OCI-LY3 (cell line): ENCODE measurements at regions not wholly inside any gene's neighbourhood (a gene's known extent, or its start where the extent isn't known, plus 50 kb on each side); places are given as distances from the start of the nearest gene placed in this dataset.

ENCODE experiments used
- H2AFZ ChIP-seq: fragments of 200-600, 300-600 bp; shearing (Covaris generic); 2 replicates; pipeline ENCODE4 v1.6.0; 2014; ENCODE audit warnings: antibody characterized with exemption, low read depth, low read length
- H3K27ac ChIP-seq: fragments of 200-600, 300-600 bp; sonication (generic); 2 replicates; pipeline ENCODE4 v1.5.1; 2014; ENCODE audit warnings: mild to moderate bottlenecking, low read length, moderate library complexity, mixed read lengths
- H3K27me3 ChIP-seq: fragments of 200-600, 300-600 bp; sonication (generic); 2 replicates; pipeline ENCODE4 v1.6.1; 2014; ENCODE audit warnings: low read depth, low read length, mixed read lengths
- H3K36me3 ChIP-seq: fragments of 200-600, 300-600 bp; sonication (generic); replicated peaks from 2 replicates; pipeline ENCODE3; 2014; ENCODE audit warnings: low read depth, low read length, mixed read lengths
- H3K4me1 ChIP-seq: fragments of 300-600, 200-600 bp; sonication (generic); 2 replicates; pipeline ENCODE4 v1.6.1; 2014; ENCODE audit warnings: low read length, mixed read lengths
- H3K4me2 ChIP-seq: fragments of 200-600, 300-600 bp; sonication (generic); 2 replicates; pipeline ENCODE4 v1.6.1; 2014; ENCODE audit warnings: low read length, mixed read lengths
- H3K4me3 ChIP-seq: fragments of 300-600, 200-600 bp; sonication (generic); 2 replicates; pipeline ENCODE4 v1.5.1; 2014; ENCODE audit warnings: antibody characterized with exemption, mild to moderate bottlenecking, low read length, moderate library complexity
- H3K79me2 ChIP-seq: fragments of 300-600, 200-600 bp; shearing (Covaris generic); 2 replicates; pipeline ENCODE4 v1.6.1; 2014; ENCODE audit warnings: mild to moderate bottlenecking, low read length, mixed read lengths
- H3K9ac ChIP-seq: fragments of 300-600, 200-600 bp; shearing (Covaris generic); 2 replicates; pipeline ENCODE4 v1.6.0; 2014; ENCODE audit warnings: mild to moderate bottlenecking, low read length, moderate library complexity
- H3K9me3 ChIP-seq: fragments of 200-600, 300-600 bp; shearing (Covaris generic); 2 replicates; pipeline ENCODE4 v1.6.1; 2014; ENCODE audit warnings: low read length, mixed read lengths; ENCODE audit not compliant: insufficient read depth
- H4K20me1 ChIP-seq: fragments of 200-600, 300-600 bp; sonication (generic); 2 replicates; pipeline ENCODE4 v1.6.1; 2016; ENCODE audit warnings: low read length, mixed read lengths; ENCODE audit not compliant: insufficient read depth
- CTCF ChIP-seq: fragments of 200-600, 300-600 bp; sonication (generic); IDR thresholded peaks from 2 replicates; pipeline ENCODE4 v1.5.1; 2014; ENCODE audit warnings: antibody characterized with exemption, low read length, low read depth
- EZH2phosphoT487 ChIP-seq: fragments of 200-600 bp; shearing (Covaris generic); IDR thresholded peaks from 2 replicates; pipeline ENCODE4 v1.6.1; 2018; ENCODE audit warnings: antibody characterized with exemption, mixed run types, low read depth

GRCh38 chr2:160558531-160558930 is 64.9 kb upstream of the RBMS1 start:
- Histone ChIP-seq H3K27me3 (no peaks in the 10 kb centered on the region), H3K79me2 (no peaks in the 10 kb centered on the region), H3K27ac (no peak overlapping the region), H3K36me3 (no peaks in the 10 kb centered on the region), H3K4me1 (peaks cover 18% of the 10 kb centered on the region), H4K20me1 (no peaks in the 10 kb centered on the region), H3K4me3 (no peak overlapping the region), H3K9ac (no peak overlapping the region), H3K9me3 (no peaks in the 10 kb centered on the region), H2AFZ (no peak overlapping the region), H3K4me2 (no peak overlapping the region)
- no peak for TF ChIP-seq CTCF
- no peak for TF ChIP-seq EZH2phosphoT487

GRCh38 chr2:160561551-160562295 is 68.1 kb upstream of the RBMS1 start:
- H4K20me1 ChIP-seq = no peaks in the 10 kb centered on the region
- no peak overlapping the region for H3K27ac ChIP-seq
- no peak overlapping the region for H3K9ac ChIP-seq
- H3K9me3 ChIP-seq = no peaks in the 10 kb centered on the region
- H3K4me3 ChIP-seq = no peak overlapping the region
- no peaks in the 10 kb centered on the region for H3K27me3 ChIP-seq
- H3K79me2 ChIP-seq = no peaks in the 10 kb centered on the region
- TF ChIP-seq CTCF = no peak
- TF ChIP-seq EZH2phosphoT487 = no peak
- H3K4me2 ChIP-seq = no peak overlapping the region
- peaks cover 14% of the 10 kb centered on the region for H3K4me1 ChIP-seq
- no peaks in the 10 kb centered on the region for H3K36me3 ChIP-seq
- H2AFZ ChIP-seq = no peak overlapping the region

- TF ChIP-seq EZH2phosphoT487 = no peak
- no peak for TF ChIP-seq CTCF
- no peak overlapping the region for H3K4me2 ChIP-seq
Observed at GRCh38 chr2:160562730-160563129, 69.1 kb upstream of the RBMS1 start.

GRCh38 chr2:160564591-160564990 is 71.0 kb upstream of the RBMS1 start:
- no peak overlapping the region for H3K4me3 ChIP-seq
- H3K27ac ChIP-seq = no peak overlapping the region
- H3K4me1 ChIP-seq = peaks cover 9% of the 10 kb centered on the region
- no peak overlapping the region for H2AFZ ChIP-seq
- TF ChIP-seq EZH2phosphoT487 (no peak), CTCF (no peak)
- no peaks in the 10 kb centered on the region for H3K79me2 ChIP-seq
- no peaks in the 10 kb centered on the region for H3K9me3 ChIP-seq
- no peak overlapping the region for H3K4me2 ChIP-seq
- no peak overlapping the region for H3K9ac ChIP-seq
- H3K36me3 ChIP-seq = no peaks in the 10 kb centered on the region
- H3K27me3 ChIP-seq = no peaks in the 10 kb centered on the region
- no peaks in the 10 kb centered on the region for H4K20me1 ChIP-seq

More at GRCh38 chr2:160562730-160563129, 69.1 kb upstream of the RBMS1 start:
- Histone ChIP-seq H3K9me3 (no peaks in the 10 kb centered on the region), H2AFZ (no peak overlapping the region), H3K79me2 (no peaks in the 10 kb centered on the region), H3K27ac (no peak overlapping the region), H3K9ac (no peak overlapping the region), H4K20me1 (no peaks in the 10 kb centered on the region), H3K27me3 (no peaks in the 10 kb centered on the region), H3K4me3 (no peak overlapping the region), H3K4me1 (peaks cover 11% of the 10 kb centered on the region), H3K36me3 (no peaks in the 10 kb centered on the region)
